GM15510 (cell line): ENCODE measurements at regions not wholly inside any gene's neighbourhood (a gene's known extent, or its start where the extent isn't known, plus 50 kb on each side); places are given as distances from the start of the nearest gene placed in this dataset.

ENCODE experiments used
- POLR2A ChIP-seq: IDR thresholded peaks from 3 replicates; pipeline ENCODE4 v1.6.1; 2011; ENCODE audit warnings: borderline replicate concordance; ENCODE audit not compliant: insufficient read length; ENCODE audit errors: extremely low read depth

DNA sequence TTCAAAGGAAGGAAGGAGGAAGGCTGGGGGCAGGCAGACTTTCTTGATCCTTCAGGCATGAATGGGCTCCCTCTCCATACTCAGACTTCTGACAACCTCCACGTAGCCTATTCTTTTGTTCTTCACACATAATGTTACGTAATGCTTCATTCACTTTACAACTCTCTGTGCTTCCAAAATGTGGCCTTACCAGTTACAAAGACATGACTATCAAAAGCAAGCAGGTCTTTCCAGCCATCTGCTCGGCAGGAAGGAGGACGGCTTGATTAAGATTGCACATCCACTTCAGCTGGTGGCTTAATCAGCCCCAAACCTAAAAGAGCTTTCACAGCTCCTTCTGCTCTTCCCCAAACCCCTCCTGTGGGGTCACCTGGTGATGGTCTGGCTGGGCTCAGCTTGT lies 263.2 kb downstream of the XXYLT1 start:
- TF ChIP-seq POLR2A, result no peak

GRCh38 chr3:195008816-195009215 lies 262.1 kb downstream of the XXYLT1 start:
- no peak for TF ChIP-seq POLR2A

DNA sequence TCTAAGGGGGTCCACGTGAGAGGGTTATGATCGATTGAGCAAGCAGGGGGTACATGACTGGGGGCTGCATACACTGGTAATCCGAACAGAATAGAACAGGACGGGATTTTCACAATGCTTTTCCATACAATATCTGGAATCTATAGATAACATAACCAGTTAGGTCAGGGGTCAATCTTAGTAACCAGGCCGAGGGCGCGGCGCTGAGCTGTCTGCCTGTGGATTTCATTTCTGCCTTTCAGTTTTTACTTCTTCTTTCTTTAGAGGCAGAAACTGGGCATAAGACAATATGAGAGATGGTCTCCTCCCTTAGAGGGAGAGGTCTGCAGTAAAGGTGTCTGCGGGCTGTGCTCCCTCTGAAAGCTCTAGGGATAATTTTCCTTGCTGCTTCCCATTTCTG lies 261.3 kb downstream of the XXYLT1 start:
- TF ChIP-seq POLR2A, result no peak

- TF ChIP-seq POLR2A, result no peak
These were observed 260.3 kb downstream of the XXYLT1 start for GRCh38 chr3:195010551-195011100.

DNA sequence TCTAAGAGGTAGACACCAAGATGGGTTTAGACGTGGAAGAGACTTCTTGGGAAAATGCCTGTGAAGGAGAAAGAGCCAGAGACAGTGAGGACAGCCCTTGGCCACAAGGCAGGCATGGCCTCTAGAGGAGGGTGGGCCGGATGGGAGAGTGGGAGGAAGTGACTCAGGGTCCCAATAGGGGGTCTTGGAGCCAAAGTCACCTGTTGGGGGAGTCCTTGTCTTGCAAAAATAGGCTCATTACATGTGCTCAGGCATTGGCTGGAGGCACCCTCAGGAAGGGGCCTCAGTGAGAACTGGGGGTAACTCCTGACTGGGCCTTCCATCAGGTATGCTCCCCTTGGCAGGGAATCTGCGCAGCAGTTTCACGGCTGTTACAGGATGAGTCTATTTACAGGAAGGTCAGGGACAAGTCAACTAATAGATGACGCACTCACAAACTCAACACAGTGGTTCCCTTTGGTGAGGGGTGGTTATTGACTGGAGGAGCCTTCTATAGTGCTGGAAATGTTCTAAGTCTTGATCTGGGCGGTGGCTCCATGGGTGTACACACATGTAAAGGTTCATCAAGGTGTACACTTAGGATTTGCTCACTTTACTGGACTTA lies 259.6 kb downstream of the XXYLT1 start:
- TF ChIP-seq POLR2A, result no peak

GRCh38 chr3:195012100-195012499 lies 258.9 kb downstream of the XXYLT1 start:
- TF ChIP-seq POLR2A, result no peak

GRCh38 chr3:195012571-195012970 lies 258.4 kb downstream of the XXYLT1 start:
- no peak for TF ChIP-seq POLR2A

DNA sequence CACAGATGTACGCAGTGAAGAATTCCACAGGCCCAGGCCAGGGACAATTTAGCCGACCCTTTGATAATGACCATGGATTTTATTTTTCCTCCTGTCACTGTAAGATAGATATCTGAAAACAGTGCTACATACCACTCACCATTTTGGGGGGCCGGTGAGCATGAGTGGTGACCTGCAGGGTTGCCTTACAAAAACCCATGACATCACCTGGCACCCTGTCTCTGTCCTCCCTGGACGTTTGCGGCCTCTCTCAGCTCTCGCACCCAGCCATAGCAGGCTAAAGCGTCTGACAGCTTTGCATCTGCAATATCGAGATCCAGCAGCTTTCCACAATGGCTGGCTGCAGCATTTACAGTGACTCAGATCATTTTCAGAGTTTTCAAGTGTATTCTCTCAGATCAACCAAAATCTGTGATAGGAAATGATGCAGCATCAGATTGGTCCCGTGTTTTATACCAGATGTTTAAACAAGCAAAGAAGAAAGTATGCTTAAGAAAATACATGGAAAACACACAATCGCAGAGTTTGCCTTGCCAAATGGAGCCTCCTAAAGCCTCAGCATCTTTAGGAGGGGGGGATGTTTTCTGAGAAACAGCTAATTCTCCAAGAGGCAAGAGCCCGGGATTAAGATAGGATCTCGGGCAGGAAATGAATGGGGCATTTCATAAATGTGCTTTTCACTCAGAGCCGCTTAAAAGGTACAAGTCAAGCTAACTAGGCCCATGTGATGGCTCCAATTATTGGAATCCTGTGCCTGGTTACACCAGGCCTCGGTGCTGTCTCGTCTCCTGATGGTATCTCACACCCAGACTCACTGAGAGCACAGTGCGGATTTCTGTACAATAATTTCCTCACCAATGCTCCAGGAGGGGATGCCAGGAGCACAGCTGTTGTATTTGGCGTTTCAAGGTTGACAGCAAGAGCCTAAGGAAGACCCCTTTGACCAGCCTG lies 257.3 kb downstream of the XXYLT1 start:
- TF ChIP-seq POLR2A, result no peak

DNA sequence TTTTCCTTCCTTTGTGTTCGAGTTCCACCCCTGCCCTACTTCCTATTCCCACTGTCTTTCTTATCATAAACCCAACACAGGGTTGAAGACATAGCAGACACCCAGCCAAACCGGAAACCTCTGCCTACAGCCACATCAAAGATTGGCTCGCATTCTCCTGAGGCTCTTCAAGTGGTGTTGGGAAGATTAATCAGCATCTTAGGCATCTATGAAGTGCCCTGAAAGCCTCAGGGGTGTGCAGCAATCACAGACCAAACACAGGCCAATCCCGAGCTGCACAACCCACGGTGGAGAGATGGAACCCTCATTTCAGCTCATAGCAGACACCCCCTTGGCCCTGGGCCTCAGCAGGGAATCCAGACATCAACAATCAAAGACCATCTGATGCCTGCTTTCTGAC lies 255.9 kb downstream of the XXYLT1 start:
- no peak for TF ChIP-seq POLR2A

- no peak for TF ChIP-seq POLR2A
These were observed 253.8 kb downstream of the XXYLT1 start for GRCh38 chr3:195017151-195017550.
